Activated CD4-positive, alpha-beta T cell treated with anti-CD3 and anti-CD28 coated beads, Interleukin-10, Interleukin-2, amounts not matched to agents 100 ng/mL and 50 ng/mL, durations not matched to agents 16 hours and 8 hours (primary cell): ENCODE measurements at regions not wholly inside any gene's neighbourhood (a gene's known extent, or its start where the extent isn't known, plus 50 kb on each side); places are given as distances from the start of the nearest gene placed in this dataset.

Experiments
- DNase-seq: peaks from one replicate; pipeline ENCODE4 v3.0.0-alpha.2; 2020

GRCh38 chr15:39095218-39095879, 485.5 kb upstream of the THBS1 start:
- no peak for DNase-seq

GRCh38 chr15:39096608-39097205, 484.2 kb upstream of the THBS1 start:
- DNase-seq, result no peak

- no peak for DNase-seq
Observed at GRCh38 chr15:39099524-39099923, 481.4 kb upstream of the THBS1 start.

DNA sequence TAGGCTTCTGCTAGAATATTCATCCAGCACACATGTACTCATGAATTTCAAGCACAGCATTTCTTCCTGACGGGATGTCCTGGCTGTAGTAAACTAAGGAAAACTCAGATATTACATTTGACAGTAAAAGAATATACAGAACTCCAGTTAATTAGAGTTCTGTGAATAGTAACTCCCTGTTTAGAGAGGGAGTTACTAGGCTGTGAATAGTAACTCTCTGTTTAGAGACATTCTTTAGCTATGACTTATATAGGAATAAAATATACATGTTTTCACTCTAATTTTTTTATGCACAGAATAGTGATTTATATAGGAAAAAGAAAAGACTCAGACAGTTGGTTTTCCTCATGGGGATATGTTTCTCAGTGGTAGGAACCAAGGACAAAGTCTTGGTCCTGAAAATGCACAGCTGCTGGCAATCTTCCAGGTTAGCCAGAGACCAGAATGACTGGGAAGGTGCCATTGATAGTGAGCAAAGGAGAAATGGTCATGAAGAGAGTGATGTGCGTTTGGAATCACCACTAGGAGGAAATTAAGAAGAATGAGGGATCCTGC, 480.7 kb upstream of the THBS1 start:
- DNase-seq, result no peak

- no peak for DNase-seq
Observed at GRCh38 chr15:39102431-39102830, 478.4 kb upstream of the THBS1 start.

DNA sequence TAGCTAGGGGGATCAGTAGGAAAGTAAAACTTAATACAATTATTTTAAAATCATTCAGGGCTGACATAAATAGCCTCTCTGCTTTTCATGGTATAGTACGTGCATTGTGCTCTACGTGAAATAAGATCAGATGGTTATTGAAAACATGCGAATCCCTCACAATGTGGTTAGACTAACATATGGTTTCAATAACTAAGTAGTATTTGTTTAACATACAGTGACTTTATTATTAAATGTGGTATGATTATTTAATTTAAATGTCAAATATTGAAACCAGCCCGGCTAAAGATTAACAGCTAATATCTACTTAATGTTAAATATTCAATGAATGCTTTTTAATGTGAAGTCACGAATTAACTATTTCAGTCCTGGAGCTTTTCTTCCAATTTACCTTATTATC, 473.9 kb upstream of the THBS1 start:
- no peak for DNase-seq

DNA sequence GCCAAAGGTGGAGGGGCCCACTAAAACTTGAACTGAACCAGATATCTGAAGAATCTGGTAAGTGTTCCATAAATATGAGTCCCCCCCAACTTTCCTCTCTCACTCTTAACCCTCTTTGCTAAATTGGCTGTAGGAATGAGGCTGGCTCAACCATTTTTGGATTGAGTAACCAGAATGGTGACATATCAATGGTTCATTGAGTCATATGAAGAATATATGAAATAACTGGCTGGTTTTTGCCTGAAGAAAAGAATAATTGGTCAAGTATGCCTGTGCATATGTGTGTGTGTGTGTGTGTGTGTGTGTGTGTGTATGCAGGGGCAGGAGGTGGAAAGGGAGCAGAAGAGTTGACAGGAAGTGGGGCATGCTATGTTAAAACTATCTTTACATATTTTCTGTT, 472.9 kb upstream of the THBS1 start:
- no peak for DNase-seq

GRCh38 chr15:39110336-39110735, 470.5 kb upstream of the THBS1 start:
- no peak for DNase-seq

- no peak for DNase-seq
Observed at GRCh38 chr15:39110746-39111145, 470.1 kb upstream of the THBS1 start.

DNA sequence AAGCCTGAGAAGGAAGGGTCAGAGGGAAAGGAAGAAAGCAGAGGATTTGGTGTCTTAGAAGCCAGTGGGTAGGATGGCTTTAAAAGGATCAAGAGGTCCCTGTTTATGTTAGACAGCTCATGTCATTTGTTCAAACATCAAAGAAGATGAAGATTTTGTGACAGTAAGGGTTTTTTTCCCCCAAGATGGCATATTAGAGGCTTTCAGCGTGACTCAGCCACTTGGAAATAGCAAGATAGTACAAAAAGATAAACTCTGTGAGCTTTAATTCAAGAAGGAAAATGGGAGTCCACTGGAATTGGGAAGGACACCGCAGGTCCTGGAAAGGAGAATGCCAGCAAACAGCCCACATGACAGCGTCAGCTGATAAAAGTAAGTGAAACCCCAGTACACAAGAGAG, 467.1 kb upstream of the THBS1 start:
- no peak for DNase-seq

GRCh38 chr15:39114690-39115378, 466.0 kb upstream of the THBS1 start:
- no peak for DNase-seq

DNA sequence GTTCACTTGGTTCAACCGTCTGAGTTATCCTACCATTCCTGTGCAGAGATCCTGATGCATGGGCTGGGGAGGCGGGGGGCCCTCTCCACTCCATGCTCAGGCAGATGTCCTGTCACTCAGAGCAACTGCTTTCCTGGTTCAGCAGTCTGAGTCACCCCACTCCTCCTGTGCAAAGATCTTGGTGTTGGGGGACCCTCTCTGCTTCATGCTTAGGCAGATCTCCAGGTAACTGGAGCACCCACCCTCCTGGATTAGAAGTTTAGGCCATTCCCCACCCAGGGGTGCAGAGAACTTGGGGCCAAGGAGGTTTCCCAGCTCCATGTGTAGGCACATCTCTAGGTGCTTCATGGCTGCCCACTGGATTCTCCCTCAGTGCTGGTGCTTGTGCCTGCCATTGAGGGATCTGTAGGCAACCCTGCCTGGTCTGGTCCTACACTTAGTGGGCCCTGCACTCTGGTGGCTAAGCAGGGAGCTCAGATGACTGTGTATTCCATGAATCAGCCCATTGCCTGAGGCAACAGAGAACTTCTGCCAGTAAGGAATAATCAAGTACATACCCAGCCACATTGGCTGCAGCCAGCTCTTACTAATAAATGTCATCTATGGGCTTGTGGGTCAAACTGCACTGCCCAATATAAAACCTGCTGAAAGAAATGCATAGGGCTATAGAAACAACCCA, 465.4 kb upstream of the THBS1 start:
- no peak for DNase-seq

DNA sequence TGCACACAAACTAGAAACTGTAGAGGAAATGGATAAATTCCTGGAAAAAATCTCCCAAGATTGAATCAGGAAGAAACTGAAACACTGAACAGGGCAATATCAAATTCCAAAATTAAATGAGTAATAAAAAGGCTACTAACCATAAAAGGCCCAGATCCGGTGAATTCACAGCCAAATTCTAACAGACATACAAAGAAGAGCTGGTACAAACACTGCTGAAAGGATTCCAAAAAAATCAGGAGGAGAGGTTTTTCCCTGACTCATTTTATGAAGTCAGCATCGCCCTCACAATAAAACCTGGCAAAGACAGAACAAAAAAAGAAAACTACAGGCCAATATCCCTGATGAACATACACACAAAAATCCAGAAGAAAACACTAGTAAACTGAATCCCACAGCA, 462.4 kb upstream of the THBS1 start:
- DNase-seq, result no peak

GRCh38 chr15:39124155-39124552, 456.7 kb upstream of the THBS1 start:
- DNase-seq, result no peak

GRCh38 chr15:39124553-39125171, 456.2 kb upstream of the THBS1 start:
- no peak for DNase-seq

DNA sequence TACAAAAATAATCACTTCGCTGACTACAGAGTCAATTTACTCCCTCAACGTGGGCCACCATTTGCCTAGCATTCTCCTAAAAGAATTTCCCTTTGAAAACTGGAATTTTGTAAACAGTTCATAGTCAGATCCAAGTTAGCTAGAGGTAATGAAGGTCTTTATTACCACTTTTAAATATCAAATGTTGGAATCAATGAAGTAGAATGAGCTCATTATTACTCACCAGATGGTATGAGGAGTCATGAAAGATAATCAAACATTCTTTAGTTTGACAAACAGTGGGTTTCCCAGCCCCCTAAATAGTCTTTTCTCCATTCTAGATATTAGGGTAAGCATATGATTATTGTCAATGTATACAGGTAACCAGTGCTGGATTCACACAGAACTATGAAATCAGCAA, 455.7 kb upstream of the THBS1 start:
- no peak for DNase-seq

DNA sequence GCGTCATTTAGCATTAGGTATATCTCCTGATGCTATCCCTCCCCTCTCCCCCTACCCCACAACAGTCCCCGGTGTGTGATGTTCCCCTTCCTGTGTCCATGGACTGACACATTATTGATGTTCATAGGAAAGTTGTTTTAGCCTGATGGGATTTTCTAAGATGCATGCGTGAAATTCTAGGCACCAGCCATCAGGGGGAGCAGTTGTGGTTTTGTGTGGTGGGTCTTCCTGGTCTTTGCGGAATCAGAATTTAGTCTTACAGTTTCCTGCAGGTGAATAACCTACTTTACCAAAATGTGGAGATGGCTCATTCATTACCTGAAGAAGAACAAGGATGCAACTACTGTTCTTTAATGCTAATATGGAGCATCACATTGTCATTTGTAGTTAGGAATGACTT, 455.0 kb upstream of the THBS1 start:
- peak; percentile 58 for DNase-seq

DNA sequence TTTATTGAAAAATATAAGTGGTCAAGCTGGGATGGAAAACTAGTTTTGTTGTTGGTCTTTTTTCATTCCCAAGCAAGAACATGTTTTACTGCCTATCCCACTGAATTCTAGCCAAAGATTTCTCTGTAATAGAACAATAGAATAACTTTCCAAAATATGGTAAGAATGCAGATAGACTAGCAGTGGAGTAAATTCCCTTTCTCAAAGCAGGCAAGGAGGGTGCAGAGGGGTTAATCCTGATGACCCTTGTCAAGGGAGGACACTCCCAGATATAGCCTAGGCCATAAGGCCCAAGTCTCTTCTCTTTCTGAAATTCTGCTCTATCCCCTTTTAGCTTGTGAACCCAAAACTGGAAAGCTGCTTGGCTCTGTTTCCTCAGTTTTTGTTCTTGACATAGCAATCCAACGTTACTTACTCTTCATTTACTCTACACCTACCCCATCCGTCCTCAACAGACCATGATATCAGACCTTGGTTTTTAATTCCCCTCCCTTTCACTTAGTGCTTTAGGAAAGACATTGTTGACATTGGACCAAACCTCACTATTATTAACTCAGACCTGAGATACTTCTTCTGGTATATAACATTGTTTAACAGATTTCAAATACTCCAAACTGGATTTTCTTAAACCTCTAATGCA, 453.6 kb upstream of the THBS1 start:
- DNase-seq, result no peak

GRCh38 chr15:39127925-39128617, 452.8 kb upstream of the THBS1 start:
- peak; percentile 46 for DNase-seq

DNA sequence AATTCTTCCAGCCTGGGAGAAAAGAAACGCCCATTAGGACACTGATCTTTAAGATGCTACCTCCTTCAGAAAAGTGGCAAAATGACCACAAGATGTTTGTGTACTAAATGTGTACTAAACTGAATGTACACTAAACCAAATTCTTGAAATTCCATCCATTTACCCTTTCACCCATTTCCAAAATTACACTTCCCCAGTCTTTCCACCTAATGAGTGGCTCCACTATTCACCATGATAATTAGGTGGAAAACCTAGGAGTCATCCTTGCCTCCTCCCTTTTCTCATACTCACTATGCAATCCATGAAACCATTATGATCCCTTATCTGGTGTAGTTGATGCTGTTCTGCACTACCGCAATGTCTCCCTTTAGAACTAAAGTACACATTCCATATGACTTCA, 452.1 kb upstream of the THBS1 start:
- no peak for DNase-seq

GRCh38 chr15:39130556-39131379, 450.1 kb upstream of the THBS1 start:
- no peak for DNase-seq
